Liver (tissue), 3 donors: ENCODE measurements at regions not wholly inside any gene's neighbourhood (a gene's known extent, or its start where the extent isn't known, plus 50 kb on each side); places are given as distances from the start of the nearest gene placed in this dataset.
"Not testable (repeated sequence)": the region's sequence is repeated elsewhere in the genome, so short reads cannot be mapped to it uniquely, and the experiment has no call there.

ENCODE experiments used
- GABPA ChIP-seq, 2 donors: IDR thresholded peaks in 1 of 2; conservative IDR thresholded peaks in 1 of 2; 2 replicates each; pipeline ENCODE4 v1.6.1; 2016; ENCODE audit warnings: antibody characterized with exemption in 2 of 2, mild to moderate bottlenecking in 1 of 2, moderate library complexity in 1 of 2
- JUND ChIP-seq, 2 donors: IDR thresholded peaks; 2 replicates each; pipeline ENCODE4 v1.6.1; 2016; ENCODE audit warnings: antibody characterized with exemption in 2 of 2
- TF ChIP-seq, protein P1 (sequence below): fragments of 150-350 bp; IDR thresholded peaks from 2 replicates; pipeline ENCODE4 v1.5.1; 2017; ENCODE audit warnings: improper control_type of control experiment, low read depth, low read length; ENCODE audit not compliant: missing input control
- TF ChIP-seq, protein P2 (sequence below): IDR thresholded peaks from 2 replicates; pipeline ENCODE4 v1.6.1; 2016; ENCODE audit warnings: antibody characterized with exemption
- donor health status: healthy.
- donor health status: healthy.

DNA sequence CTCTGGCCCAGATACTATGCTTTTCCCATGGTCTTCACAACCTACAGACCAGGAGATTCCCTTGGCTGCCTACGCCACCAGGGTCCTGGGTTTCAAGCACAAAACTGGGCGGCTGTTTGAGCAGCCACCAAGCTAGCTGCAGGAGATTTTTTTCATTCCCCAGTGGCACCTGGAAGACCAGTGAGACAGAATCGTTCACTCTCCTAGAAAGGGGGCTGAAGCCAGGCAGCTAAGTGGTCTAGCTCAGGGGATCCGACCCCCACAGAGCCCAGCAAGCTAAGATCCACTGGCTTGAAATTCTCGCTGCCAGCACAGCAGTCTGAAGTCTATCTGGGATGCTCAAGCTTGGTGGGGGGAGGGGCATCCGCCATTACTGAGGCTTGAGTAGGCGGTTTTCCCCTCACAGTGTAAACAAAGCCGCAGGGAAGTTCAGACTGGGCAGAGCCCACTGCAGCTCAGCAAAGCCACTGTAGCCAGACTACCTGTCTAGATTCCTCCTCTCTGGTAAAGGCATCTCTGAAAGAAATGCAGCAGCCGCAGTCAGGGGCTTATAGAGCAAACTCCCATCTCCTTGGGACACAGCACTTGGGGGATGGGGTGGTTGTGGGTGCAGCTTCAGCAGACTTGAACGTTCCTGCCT lies 168.7 kb upstream of the ADAMTSL1 start:
- TF ChIP-seq, protein P1, sequence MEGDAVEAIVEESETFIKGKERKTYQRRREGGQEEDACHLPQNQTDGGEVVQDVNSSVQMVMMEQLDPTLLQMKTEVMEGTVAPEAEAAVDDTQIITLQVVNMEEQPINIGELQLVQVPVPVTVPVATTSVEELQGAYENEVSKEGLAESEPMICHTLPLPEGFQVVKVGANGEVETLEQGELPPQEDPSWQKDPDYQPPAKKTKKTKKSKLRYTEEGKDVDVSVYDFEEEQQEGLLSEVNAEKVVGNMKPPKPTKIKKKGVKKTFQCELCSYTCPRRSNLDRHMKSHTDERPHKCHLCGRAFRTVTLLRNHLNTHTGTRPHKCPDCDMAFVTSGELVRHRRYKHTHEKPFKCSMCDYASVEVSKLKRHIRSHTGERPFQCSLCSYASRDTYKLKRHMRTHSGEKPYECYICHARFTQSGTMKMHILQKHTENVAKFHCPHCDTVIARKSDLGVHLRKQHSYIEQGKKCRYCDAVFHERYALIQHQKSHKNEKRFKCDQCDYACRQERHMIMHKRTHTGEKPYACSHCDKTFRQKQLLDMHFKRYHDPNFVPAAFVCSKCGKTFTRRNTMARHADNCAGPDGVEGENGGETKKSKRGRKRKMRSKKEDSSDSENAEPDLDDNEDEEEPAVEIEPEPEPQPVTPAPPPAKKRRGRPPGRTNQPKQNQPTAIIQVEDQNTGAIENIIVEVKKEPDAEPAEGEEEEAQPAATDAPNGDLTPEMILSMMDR, result not testable (repeated sequence)
- TF ChIP-seq JUND (IDR thresholded peaks at IDR 0.05); GABPA (IDR thresholded peaks at IDR 0.05 in 1 of 2, conservative IDR thresholded peaks at IDR 0.05 in 1 of 2): not testable (repeated sequence)
- TF ChIP-seq, protein P2, sequence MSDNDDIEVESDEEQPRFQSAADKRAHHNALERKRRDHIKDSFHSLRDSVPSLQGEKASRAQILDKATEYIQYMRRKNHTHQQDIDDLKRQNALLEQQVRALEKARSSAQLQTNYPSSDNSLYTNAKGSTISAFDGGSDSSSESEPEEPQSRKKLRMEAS, result not testable (repeated sequence)
